Adrenal gland (tissue), 5 donors: ENCODE measurements at regions not wholly inside any gene's neighbourhood (a gene's known extent, or its start where the extent isn't known, plus 50 kb on each side); places are given as distances from the start of the nearest gene placed in this dataset.

Experiments used
- POLR2A ChIP-seq, 2 donors: fragments of 450-650 bp; IDR thresholded peaks; one replicate each; pipeline ENCODE4 v1.6.1; 2017; ENCODE audit warnings: antibody characterized with exemption in 2 of 2, mild to moderate bottlenecking in 2 of 2, moderate library complexity in 1 of 2
- TF ChIP-seq, protein P1 (sequence below), 6 experiments: fragments of 450-650 bp in 4 of 6; fragments of 200-600 bp in 2 of 6; sonication (generic) in 1 of 6; IDR thresholded peaks; 1 replicate in 5 of 6; 2 replicates in 1 of 6; pipeline versions ENCODE4 v1.5.1 to v1.8.0; 2016 to 2021; ENCODE audit warnings: antibody characterized with exemption in 6 of 6, mild to moderate bottlenecking in 2 of 6, moderate library complexity in 1 of 6
- donor health status: DM: no; HTN: no; CAD: no.

DNA sequence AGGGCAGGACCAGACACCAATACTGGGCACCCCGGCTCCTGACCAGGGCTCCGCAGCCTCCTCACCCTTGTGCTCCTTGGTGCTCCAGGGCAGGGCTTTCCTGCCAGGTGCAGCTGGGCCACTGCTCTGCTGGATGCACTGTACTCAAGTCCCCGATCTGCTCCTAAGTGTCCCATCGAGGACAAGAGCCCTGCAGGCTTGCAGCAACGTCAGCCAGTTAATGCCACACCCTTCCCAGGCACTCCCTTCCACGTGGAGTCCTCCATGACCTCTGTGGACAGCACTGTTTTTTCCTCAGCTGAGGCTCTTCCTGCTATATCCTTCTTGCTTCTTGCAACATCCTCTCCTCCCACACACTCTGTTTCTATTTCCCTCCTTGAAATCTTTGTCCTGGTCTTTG lies 94.0 kb upstream of the NGF start:
- TF ChIP-seq POLR2A (IDR thresholded peaks at IDR 0.05): no peak
- TF ChIP-seq, protein P1, sequence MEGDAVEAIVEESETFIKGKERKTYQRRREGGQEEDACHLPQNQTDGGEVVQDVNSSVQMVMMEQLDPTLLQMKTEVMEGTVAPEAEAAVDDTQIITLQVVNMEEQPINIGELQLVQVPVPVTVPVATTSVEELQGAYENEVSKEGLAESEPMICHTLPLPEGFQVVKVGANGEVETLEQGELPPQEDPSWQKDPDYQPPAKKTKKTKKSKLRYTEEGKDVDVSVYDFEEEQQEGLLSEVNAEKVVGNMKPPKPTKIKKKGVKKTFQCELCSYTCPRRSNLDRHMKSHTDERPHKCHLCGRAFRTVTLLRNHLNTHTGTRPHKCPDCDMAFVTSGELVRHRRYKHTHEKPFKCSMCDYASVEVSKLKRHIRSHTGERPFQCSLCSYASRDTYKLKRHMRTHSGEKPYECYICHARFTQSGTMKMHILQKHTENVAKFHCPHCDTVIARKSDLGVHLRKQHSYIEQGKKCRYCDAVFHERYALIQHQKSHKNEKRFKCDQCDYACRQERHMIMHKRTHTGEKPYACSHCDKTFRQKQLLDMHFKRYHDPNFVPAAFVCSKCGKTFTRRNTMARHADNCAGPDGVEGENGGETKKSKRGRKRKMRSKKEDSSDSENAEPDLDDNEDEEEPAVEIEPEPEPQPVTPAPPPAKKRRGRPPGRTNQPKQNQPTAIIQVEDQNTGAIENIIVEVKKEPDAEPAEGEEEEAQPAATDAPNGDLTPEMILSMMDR (IDR thresholded peaks at IDR 0.05): no peak
